ENCODE measurements at regions not wholly inside any gene's neighbourhood (a gene's known extent, or its start where the extent isn't known, plus 50 kb on each side); places are given as distances from the start of the nearest gene placed in this dataset.

- no peak for TF ChIP-seq POLR2A (IDR thresholded peaks at IDR 0.05; ENCODE audit: extremely low read depth, insufficient read length)
- TF ChIP-seq CTCF (IDR thresholded peaks at IDR 0.05; ENCODE audit: low read depth, low read length), result no peak
Observed at GRCh38 chr19:28152195-28152594, 1060.8 kb downstream of the UQCRFS1 start.
